Hematopoietic multipotent progenitor cell treated with erythropoietin and hydrocortisone succinate and interleukin-3 and kit ligand, for 15 days (in vitro differentiated cells): ENCODE measurements at regions not wholly inside any gene's neighbourhood (a gene's known extent, or its start where the extent isn't known, plus 50 kb on each side); places are given as distances from the start of the nearest gene placed in this dataset.
A peak's percentile ranks its signal among the peaks of the same experiment; 100 is the strongest.
"Not testable (repeated sequence)": the region's sequence is repeated elsewhere in the genome, so short reads cannot be mapped to it uniquely, and the experiment has no call there.

ENCODE experiments used
- DNase-seq: peaks from one replicate; pipeline ENCODE4 v3.0.0-alpha.2; 2015; ENCODE audit warnings: low spot score

GRCh38 chr3:15993660-15994059, 180.8 kb upstream of the GALNT15 start:
- not testable (repeated sequence) for DNase-seq

- not testable (repeated sequence) for DNase-seq
Observed at GRCh38 chr3:15996496-15996895, 178.0 kb upstream of the GALNT15 start.

GRCh38 chr3:15997274-15997943, 177.1 kb upstream of the GALNT15 start:
- no peak for DNase-seq

- no peak for DNase-seq
Observed at GRCh38 chr3:15998911-15999310, 175.6 kb upstream of the GALNT15 start.

GRCh38 chr3:16004812-16005211, 169.7 kb upstream of the GALNT15 start:
- no peak for DNase-seq

- DNase-seq: no peak
Observed at GRCh38 chr3:16011376-16011775, 163.1 kb upstream of the GALNT15 start.

GRCh38 chr3:16012086-16012485, 162.4 kb upstream of the GALNT15 start:
- no peak for DNase-seq

GRCh38 chr3:16013568-16013967, 160.9 kb upstream of the GALNT15 start:
- no peak for DNase-seq

- not testable (repeated sequence) for DNase-seq
Observed at GRCh38 chr3:16021801-16022200, 152.7 kb upstream of the GALNT15 start.

GRCh38 chr3:16023881-16024280, 150.6 kb upstream of the GALNT15 start:
- DNase-seq: not testable (repeated sequence)

- no peak for DNase-seq
Observed at GRCh38 chr3:16024548-16024947, 149.9 kb upstream of the GALNT15 start.

GRCh38 chr3:16026753-16027152, 147.7 kb upstream of the GALNT15 start:
- DNase-seq: no peak

GRCh38 chr3:16028604-16029003, 145.9 kb upstream of the GALNT15 start:
- DNase-seq: no peak

GRCh38 chr3:16030342-16030741, 144.1 kb upstream of the GALNT15 start:
- DNase-seq: no peak

GRCh38 chr3:16031434-16031833, 143.0 kb upstream of the GALNT15 start:
- DNase-seq: no peak

GRCh38 chr3:16033889-16034687, 140.4 kb upstream of the GALNT15 start:
- no peak for DNase-seq

GRCh38 chr3:16040991-16041390, 133.5 kb upstream of the GALNT15 start:
- DNase-seq: no peak

- DNase-seq: peak; percentile 33
Observed at GRCh38 chr3:16048435-16049318, 125.8 kb upstream of the GALNT15 start.

GRCh38 chr3:16050641-16051467, 123.6 kb upstream of the GALNT15 start:
- DNase-seq: no peak

- DNase-seq: no peak
Observed at GRCh38 chr3:16051691-16052090, 122.8 kb upstream of the GALNT15 start.

GRCh38 chr3:16052964-16053363, 121.5 kb upstream of the GALNT15 start:
- no peak for DNase-seq

- no peak for DNase-seq
Observed at GRCh38 chr3:16053794-16054193, 120.7 kb upstream of the GALNT15 start.
